GM20000 (cell line): ENCODE measurements at regions not wholly inside any gene's neighbourhood (a gene's known extent, or its start where the extent isn't known, plus 50 kb on each side); places are given as distances from the start of the nearest gene placed in this dataset.

Experiments used
- DNase-seq: peaks from one replicate; pipeline ENCODE4 v3.0.0; 2012; ENCODE audit warnings: low spot score
- CTCF ChIP-seq: IDR thresholded peaks from 2 replicates; pipeline ENCODE4 v1.5.1; 2012; ENCODE audit warnings: mild to moderate bottlenecking, control low read depth; ENCODE audit errors: extremely low read depth, missing control alignments

GRCh38 chr3:43958973-43959372 is 268.2 kb downstream of the ABHD5 start:
- no peak for DNase-seq

GRCh38 chr3:43959498-43960447 is 269.0 kb downstream of the ABHD5 start:
- TF ChIP-seq CTCF: no peak
- DNase-seq: no peak

More at GRCh38 chr3:43958973-43959372, 268.2 kb downstream of the ABHD5 start:
- no peak for TF ChIP-seq CTCF

GRCh38 chr3:43960448-43960840 is 269.7 kb downstream of the ABHD5 start:
- no peak for DNase-seq
- no peak for TF ChIP-seq CTCF

- no peak for TF ChIP-seq CTCF
- DNase-seq: no peak
Measured at GRCh38 chr3:43962043-43962442, 271.3 kb downstream of the ABHD5 start.

GRCh38 chr3:43963208-43963607 is 272.5 kb downstream of the ABHD5 start:
- no peak for DNase-seq
- TF ChIP-seq CTCF: no peak

GRCh38 chr3:43964640-43965039 is 273.9 kb downstream of the ABHD5 start:
- no peak for TF ChIP-seq CTCF
- no peak for DNase-seq

GRCh38 chr3:43965656-43966055 is 274.9 kb downstream of the ABHD5 start:
- TF ChIP-seq CTCF: no peak
- no peak for DNase-seq
